ENCODE measurements at regions not wholly inside any gene's neighbourhood (a gene's known extent, or its start where the extent isn't known, plus 50 kb on each side); places are given as distances from the start of the nearest gene placed in this dataset.
"Not testable (repeated sequence)": the region's sequence is repeated elsewhere in the genome, so short reads cannot be mapped to it uniquely, and the experiment has no call there.

- Histone ChIP-seq H3K27me3 (ENCODE audit: low read depth) (no peaks in the 10 kb centered on the region), H3K36me3 (no peaks in the 10 kb centered on the region), H3K27ac (no peak overlapping the region), H3K9me3 (peaks cover 10% of the 10 kb centered on the region), H3K4me3 (no peak overlapping the region), H3K4me1 (no peaks in the 10 kb centered on the region)
- intact Hi-C loops (cut with DNase I): no loop called here
- no peak for TF ChIP-seq CTCF (IDR thresholded peaks at IDR 0.05)
- ATAC-seq (no peak), DNase-seq (no peak)
These were observed 372.7 kb upstream of the BOD1L1 start for GRCh38 chr4:14000091-14000814.

GRCh38 chr4:14002331-14002730, 374.8 kb upstream of the BOD1L1 start:
- intact Hi-C loops (cut with DNase I); ATAC-seq; H3K4me3 ChIP-seq; H3K4me1 ChIP-seq; H3K36me3 ChIP-seq; H3K27ac ChIP-seq; H3K27me3 ChIP-seq (ENCODE audit: low read depth); H3K9me3 ChIP-seq; DNase-seq: not testable (repeated sequence)

GRCh38 chr4:14008494-14008893, 381.0 kb upstream of the BOD1L1 start:
- Histone ChIP-seq H3K4me3 (no peak overlapping the region), H3K4me1 (no peaks in the 10 kb centered on the region), H3K36me3 (no peaks in the 10 kb centered on the region), H3K27ac (no peak overlapping the region), H3K27me3 (ENCODE audit: low read depth) (no peaks in the 10 kb centered on the region), H3K9me3 (no peaks in the 10 kb centered on the region)
- DNase-seq: no peak
- no peak for TF ChIP-seq CTCF (IDR thresholded peaks at IDR 0.05)
- ATAC-seq: peak in 1 of 2 donors; percentile 49
- intact Hi-C loops (cut with DNase I): no loop called here

- H3K36me3 ChIP-seq: no peaks in the 10 kb centered on the region
- H3K9me3 ChIP-seq: peaks cover 6% of the 10 kb centered on the region
- no peak for TF ChIP-seq CTCF (IDR thresholded peaks at IDR 0.05)
- no peak overlapping the region for H3K27ac ChIP-seq
- H3K4me1 ChIP-seq: no peaks in the 10 kb centered on the region
- no peaks in the 10 kb centered on the region for H3K27me3 ChIP-seq (ENCODE audit: low read depth)
- DNase-seq (no peak), ATAC-seq (no peak)
- H3K4me3 ChIP-seq: no peak overlapping the region
- intact Hi-C loops (cut with DNase I): no loop called here
These were observed 390.8 kb upstream of the BOD1L1 start for GRCh38 chr4:14018191-14018853.

- Histone ChIP-seq H3K27me3 (ENCODE audit: low read depth) (no peaks in the 10 kb centered on the region), H3K36me3 (no peaks in the 10 kb centered on the region), H3K27ac (no peak overlapping the region), H3K4me3 (no peak overlapping the region), H3K4me1 (no peaks in the 10 kb centered on the region), H3K9me3 (no peaks in the 10 kb centered on the region)
- no peak for TF ChIP-seq CTCF (IDR thresholded peaks at IDR 0.05)
- intact Hi-C loops (cut with DNase I): no loop called here
- DNase-seq (no peak), ATAC-seq (no peak)
These were observed 394.9 kb upstream of the BOD1L1 start for GRCh38 chr4:14022456-14022855.

GRCh38 chr4:14023036-14023435, 395.5 kb upstream of the BOD1L1 start:
- no peaks in the 10 kb centered on the region for H3K36me3 ChIP-seq
- DNase-seq (no peak), ATAC-seq (no peak)
- no peaks in the 10 kb centered on the region for H3K9me3 ChIP-seq
- no peak for TF ChIP-seq CTCF (IDR thresholded peaks at IDR 0.05)
- intact Hi-C loops (cut with DNase I): no loop called here
- H3K4me1 ChIP-seq: no peaks in the 10 kb centered on the region
- no peak overlapping the region for H3K27ac ChIP-seq
- no peak overlapping the region for H3K4me3 ChIP-seq
- no peaks in the 10 kb centered on the region for H3K27me3 ChIP-seq (ENCODE audit: low read depth)

Measured in lower lobe of right lung (tissue), 2 donors.